Type B pancreatic cell (in vitro differentiated cells): ENCODE measurements at regions not wholly inside any gene's neighbourhood (a gene's known extent, or its start where the extent isn't known, plus 50 kb on each side); places are given as distances from the start of the nearest gene placed in this dataset.

Source experiments
- DNase-seq: peaks from one replicate; pipeline ENCODE4 v3.0.0; 2021; ENCODE audit warnings: mixed read lengths; ENCODE audit not compliant: unreplicated experiment; ENCODE audit errors: extremely low spot score
- H3K27ac Mint-ChIP-seq: 2 replicates; pipeline ENCODE4 v1.8.0; 2021; ENCODE audit warnings: mild to moderate bottlenecking, mixed read lengths
- H3K27me3 Mint-ChIP-seq: 2 replicates; pipeline ENCODE4 v1.8.0; 2021; ENCODE audit warnings: mixed read lengths
- H3K36me3 Mint-ChIP-seq: 2 replicates; pipeline ENCODE4 v1.8.0; 2021; ENCODE audit warnings: mixed read lengths
- H3K4me1 Mint-ChIP-seq: one replicate; pipeline ENCODE4 v1.8.0; 2021; ENCODE audit warnings: mixed read lengths; ENCODE audit not compliant: unreplicated experiment
- H3K4me3 Mint-ChIP-seq: 2 replicates; pipeline ENCODE4 v1.8.0; 2021; ENCODE audit warnings: mild to moderate bottlenecking, mixed read lengths
- H3K9me3 Mint-ChIP-seq: 2 replicates; pipeline ENCODE4 v1.8.0; 2021; ENCODE audit warnings: mixed read lengths
- TF ChIP-seq, protein P1 (sequence below): fragments of 200-600 bp; sonication (generic); conservative IDR thresholded peaks from 2 replicates; pipeline ENCODE4 v1.5.0; 2021; ENCODE audit warnings: antibody characterized with exemption, mild to moderate bottlenecking

DNA sequence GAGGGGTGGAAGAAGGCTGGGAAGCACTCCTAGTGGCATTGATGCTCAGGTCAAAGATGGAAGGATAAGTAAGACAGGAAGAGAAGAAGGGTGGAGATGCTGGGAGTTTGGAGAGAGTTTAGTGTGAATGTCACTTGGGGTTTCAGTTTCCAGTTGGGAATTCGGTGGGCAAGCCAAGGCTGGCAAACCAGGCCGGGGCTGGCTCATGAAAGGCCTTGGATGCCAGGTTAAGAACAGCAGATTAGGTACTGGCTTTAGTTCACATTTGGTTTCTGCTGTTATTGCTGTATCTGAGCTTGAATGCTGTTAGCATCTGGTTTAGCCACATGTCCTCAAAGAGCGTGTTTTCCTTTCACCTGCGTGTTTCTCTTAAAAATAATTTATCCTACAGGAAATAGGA, 69.6 kb downstream of the BLID start:
- no peak overlapping the region for H3K27ac Mint-ChIP-seq
- no peak overlapping the region for H3K4me3 Mint-ChIP-seq
- H3K4me1 Mint-ChIP-seq: no peaks in the 10 kb centered on the region
- TF ChIP-seq, protein P1, sequence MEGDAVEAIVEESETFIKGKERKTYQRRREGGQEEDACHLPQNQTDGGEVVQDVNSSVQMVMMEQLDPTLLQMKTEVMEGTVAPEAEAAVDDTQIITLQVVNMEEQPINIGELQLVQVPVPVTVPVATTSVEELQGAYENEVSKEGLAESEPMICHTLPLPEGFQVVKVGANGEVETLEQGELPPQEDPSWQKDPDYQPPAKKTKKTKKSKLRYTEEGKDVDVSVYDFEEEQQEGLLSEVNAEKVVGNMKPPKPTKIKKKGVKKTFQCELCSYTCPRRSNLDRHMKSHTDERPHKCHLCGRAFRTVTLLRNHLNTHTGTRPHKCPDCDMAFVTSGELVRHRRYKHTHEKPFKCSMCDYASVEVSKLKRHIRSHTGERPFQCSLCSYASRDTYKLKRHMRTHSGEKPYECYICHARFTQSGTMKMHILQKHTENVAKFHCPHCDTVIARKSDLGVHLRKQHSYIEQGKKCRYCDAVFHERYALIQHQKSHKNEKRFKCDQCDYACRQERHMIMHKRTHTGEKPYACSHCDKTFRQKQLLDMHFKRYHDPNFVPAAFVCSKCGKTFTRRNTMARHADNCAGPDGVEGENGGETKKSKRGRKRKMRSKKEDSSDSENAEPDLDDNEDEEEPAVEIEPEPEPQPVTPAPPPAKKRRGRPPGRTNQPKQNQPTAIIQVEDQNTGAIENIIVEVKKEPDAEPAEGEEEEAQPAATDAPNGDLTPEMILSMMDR: no peak
- DNase-seq: no peak
- H3K27me3 Mint-ChIP-seq: peaks cover 5% of the 10 kb centered on the region
- peaks cover 4% of the 10 kb centered on the region for H3K36me3 Mint-ChIP-seq
- H3K9me3 Mint-ChIP-seq: peaks cover 12% of the 10 kb centered on the region

DNA sequence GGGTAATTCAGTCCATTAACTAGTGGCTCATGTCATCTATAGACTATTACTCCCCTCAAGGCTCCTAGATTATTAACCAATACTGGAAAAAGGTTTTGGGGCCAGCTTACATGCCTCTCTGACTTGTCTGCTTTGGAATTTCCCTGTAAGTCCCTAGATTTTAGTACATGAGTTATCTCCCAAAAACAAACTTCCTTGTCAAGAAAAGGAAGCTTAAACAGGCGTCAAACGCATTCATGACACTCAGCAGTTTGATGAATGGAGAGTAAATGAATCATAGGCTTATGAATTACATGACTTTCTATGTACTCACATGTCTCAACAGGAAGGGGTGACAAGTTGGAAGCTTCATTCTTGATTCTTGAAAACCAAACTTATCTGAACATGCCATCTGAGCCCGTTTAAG, 70.8 kb downstream of the BLID start:
- Mint-ChIP-seq H3K9me3 (peaks cover 8% of the 10 kb centered on the region), H3K27me3 (peaks cover 3% of the 10 kb centered on the region), H3K27ac (no peak overlapping the region), H3K4me3 (no peak overlapping the region), H3K4me1 (peaks cover 7% of the 10 kb centered on the region), H3K36me3 (peaks cover 4% of the 10 kb centered on the region)
- no peak for DNase-seq
- TF ChIP-seq, protein P1: no peak

DNA sequence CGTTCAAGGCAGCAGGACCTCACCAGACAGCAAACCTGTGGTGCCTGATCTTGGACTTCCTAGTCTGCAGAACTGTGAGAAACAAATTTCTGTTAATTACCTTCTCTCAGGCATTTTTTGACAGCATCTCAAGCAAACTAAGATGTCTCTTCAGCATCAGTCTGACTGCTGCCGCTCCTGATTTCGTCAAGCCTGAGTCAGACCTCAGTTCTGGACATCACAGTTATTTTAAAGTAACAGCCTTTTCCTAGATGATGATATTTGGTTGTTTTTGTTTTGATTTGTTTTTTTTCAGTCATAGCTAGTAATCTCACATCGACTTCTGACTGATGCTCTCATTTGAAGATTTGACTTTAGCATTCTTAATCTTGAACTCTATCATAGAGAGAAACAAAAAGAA, 71.9 kb downstream of the BLID start:
- no peak for DNase-seq
- Mint-ChIP-seq H3K27me3 (peaks cover 3% of the 10 kb centered on the region), H3K36me3 (no peaks in the 10 kb centered on the region), H3K4me3 (no peak overlapping the region), H3K4me1 (peaks cover 10% of the 10 kb centered on the region), H3K9me3 (peaks cover 4% of the 10 kb centered on the region), H3K27ac (no peak overlapping the region)
- TF ChIP-seq, protein P1: no peak

DNA sequence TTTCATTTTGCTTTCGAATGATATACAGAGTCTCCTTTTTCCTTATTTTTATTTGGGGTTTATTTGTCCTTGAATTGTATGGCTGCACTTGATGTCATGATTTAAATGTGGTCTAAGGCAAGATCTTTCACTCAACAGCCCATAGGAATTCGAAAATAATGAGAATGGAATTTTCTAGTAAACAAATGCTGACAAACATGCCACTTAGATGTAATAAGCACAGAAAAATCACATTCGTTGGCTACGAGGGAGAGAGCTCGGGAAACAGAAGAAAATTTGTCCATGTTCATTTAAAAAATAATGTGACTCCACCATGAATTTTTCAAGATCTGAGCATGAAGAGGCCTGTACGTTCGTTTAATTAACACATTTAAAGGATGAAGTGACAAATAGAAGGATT, 73.0 kb downstream of the BLID start:
- TF ChIP-seq, protein P1: no peak
- Mint-ChIP-seq H3K27me3 (peaks cover 3% of the 10 kb centered on the region), H3K36me3 (no peaks in the 10 kb centered on the region), H3K27ac (no peak overlapping the region), H3K4me1 (peaks cover 10% of the 10 kb centered on the region), H3K9me3 (peaks cover 4% of the 10 kb centered on the region), H3K4me3 (no peak overlapping the region)
- no peak for DNase-seq

DNA sequence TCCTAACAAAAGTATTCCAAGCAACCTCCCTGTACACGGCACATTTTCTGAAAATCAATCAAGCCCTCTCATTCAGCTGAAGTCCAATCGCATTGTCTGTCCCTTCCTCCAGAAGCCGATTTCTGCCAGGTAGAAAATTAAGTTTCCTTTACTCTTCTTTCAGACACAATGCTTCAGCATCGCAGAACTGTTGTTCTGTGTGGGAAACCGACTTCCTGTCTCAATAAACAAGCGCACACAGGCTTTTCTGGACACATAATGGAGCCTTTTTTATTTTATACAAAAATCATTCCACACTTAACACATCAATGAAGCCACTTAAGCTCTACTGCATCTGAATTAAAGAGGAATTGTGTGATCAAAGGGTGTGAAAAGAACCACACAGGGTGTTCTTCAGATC, 75.6 kb downstream of the BLID start:
- Mint-ChIP-seq H3K36me3 (no peaks in the 10 kb centered on the region), H3K9me3 (peaks cover 3% of the 10 kb centered on the region), H3K27me3 (no peaks in the 10 kb centered on the region), H3K4me3 (no peak overlapping the region), H3K4me1 (peaks cover 22% of the 10 kb centered on the region), H3K27ac (no peak overlapping the region)
- TF ChIP-seq, protein P1: no peak
- no peak for DNase-seq

DNA sequence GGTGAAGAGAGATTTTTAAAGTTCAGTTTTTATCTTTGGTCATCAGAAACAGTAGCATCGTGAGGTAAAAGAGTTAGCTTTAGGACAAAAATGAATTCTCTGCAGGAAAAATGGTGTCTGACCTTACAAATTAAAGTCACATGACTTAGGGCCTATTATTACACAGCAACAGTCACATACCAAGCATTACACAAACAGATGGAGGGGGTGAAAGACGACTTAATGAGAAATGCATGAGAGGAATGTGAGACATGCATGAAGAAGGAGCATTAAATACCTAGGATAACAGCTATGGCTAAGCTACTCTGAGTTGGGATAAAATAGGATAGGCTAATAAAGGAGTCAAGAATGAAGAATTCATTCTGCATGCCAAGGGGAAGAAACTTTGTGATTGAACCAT, 77.5 kb downstream of the BLID start:
- no peak for DNase-seq
- Mint-ChIP-seq H3K9me3 (no peaks in the 10 kb centered on the region), H3K27me3 (no peaks in the 10 kb centered on the region), H3K4me3 (no peak overlapping the region), H3K36me3 (no peaks in the 10 kb centered on the region), H3K27ac (no peak overlapping the region), H3K4me1 (peaks cover 30% of the 10 kb centered on the region)
- TF ChIP-seq, protein P1: no peak
